Suppressor macrophage (primary cell): ENCODE measurements at regions not wholly inside any gene's neighbourhood (a gene's known extent, or its start where the extent isn't known, plus 50 kb on each side); places are given as distances from the start of the nearest gene placed in this dataset.
"Not testable (repeated sequence)": the region's sequence is repeated elsewhere in the genome, so short reads cannot be mapped to it uniquely, and the experiment has no call there.

Source experiments
- DNase-seq, 4 experiments: peaks; one replicate each; pipeline ENCODE4 v3.0.0-alpha.2; 2020 to 2022

DNA sequence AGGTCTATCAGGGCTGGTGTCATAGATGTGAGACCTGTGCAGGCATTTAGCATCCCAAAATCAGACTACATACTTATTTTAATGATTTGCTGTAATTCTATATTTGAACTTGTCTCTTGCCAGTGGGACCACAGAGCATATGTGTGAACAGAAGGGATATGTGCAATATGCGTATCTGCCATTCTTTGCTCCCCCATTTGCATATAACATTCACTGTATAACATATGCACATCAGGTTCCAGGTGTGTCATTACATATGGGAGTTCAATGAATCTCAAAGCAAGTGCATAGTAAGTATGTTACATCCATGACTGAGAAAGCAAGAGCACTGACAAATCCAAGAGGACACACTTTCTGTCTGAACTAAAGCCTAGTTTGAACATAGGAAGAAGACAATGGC lies 1115.1 kb upstream of the CNTN5 start:
- no peak for DNase-seq

DNA sequence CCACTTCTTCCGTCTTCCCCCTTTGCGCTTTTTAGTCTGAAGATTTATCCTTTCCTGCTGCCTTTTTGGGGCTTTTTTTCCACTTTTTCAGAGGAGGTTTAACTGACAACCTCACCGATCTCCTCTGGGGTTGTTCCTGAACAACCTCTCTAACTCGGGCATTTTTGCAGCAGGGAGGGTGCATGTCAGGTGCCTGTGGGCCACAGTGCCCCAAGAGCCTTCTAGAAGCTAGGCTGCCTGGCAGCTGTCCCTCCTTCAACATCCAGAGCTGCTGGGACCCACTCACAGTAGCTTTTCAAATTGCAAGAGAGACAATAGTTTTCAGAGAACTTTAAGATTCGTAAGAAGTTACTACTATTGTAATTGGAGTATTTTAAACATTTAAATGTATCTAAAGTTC lies 1112.4 kb upstream of the CNTN5 start:
- no peak for DNase-seq

- no peak for DNase-seq
Observed at GRCh38 chr11:97909614-97910399, 1110.9 kb upstream of the CNTN5 start.

- DNase-seq: no peak
Observed at GRCh38 chr11:97912629-97913028, 1108.1 kb upstream of the CNTN5 start.

GRCh38 chr11:97922933-97923332 lies 1097.8 kb upstream of the CNTN5 start:
- not testable (repeated sequence) for DNase-seq

GRCh38 chr11:97934572-97935208 lies 1086.1 kb upstream of the CNTN5 start:
- no peak for DNase-seq

- DNase-seq: no peak
Observed at GRCh38 chr11:97937501-97937900, 1083.2 kb upstream of the CNTN5 start.

DNA sequence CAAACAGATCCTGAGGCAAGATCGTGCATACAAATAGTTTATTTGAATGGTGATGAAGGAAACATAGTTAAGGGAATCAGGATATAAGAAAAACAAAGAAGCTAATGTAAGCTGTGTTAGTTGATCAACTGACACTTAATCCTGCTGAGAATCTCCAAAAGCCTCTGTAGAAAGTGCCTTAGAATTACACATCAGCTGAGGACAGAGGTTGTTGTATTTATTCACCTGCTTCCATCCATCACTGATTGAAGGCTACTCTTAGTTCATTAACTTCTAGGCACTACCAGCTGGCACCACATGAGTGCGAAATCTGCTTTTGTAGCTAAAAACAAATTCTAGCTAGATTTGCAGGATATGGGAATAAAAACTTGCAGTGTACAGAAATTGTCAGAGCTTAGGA lies 1082.0 kb upstream of the CNTN5 start:
- DNase-seq: no peak

- DNase-seq: no peak
Observed at GRCh38 chr11:97943493-97943892, 1077.3 kb upstream of the CNTN5 start.

DNA sequence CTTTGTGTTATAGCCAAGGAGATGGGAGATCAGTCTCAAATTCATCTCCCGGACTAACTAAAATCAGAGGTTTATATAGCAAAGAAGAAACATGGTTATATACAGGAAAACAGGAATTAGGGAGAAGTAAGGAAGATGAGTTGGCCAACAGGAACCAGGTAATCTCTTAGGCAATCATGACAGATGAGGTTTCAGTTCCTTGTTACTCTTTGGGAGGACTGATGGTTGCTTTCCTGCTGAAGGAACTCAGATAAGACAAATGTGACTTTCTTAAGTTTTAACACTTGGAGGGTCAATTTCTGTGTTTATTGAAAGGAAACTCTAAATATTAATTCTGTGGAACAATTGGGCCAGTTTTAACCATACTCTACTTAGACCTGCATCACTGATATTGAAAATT lies 1072.0 kb upstream of the CNTN5 start:
- DNase-seq: no peak

- DNase-seq: no peak
Observed at GRCh38 chr11:97955595-97955994, 1065.2 kb upstream of the CNTN5 start.

GRCh38 chr11:97956904-97957303 lies 1063.8 kb upstream of the CNTN5 start:
- no peak for DNase-seq

- DNase-seq: no peak
Observed at GRCh38 chr11:97961431-97961830, 1059.3 kb upstream of the CNTN5 start.

DNA sequence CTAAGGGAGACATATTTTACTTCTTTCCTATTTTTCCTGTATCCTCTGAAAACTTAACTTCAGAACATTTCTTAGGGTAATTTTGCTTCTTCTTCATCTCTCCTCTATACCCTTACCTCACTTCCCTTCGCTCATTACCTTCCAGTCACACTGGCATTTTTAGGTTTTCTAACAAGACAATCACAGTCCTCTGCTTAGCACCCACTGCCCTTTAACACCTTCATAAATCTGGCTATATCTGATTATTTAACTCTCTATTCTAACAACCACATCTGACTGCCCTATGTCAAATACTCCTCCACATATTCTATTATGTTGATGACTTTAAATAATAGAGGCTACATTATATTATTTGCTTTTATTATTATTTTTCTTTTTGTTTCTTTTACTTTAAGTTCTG lies 1058.0 kb upstream of the CNTN5 start:
- DNase-seq: no peak

- no peak for DNase-seq
Observed at GRCh38 chr11:97963528-97964331, 1057.0 kb upstream of the CNTN5 start.

- no peak for DNase-seq
Observed at GRCh38 chr11:97964332-97965004, 1056.3 kb upstream of the CNTN5 start.

- no peak for DNase-seq
Observed at GRCh38 chr11:97965849-97966646, 1054.7 kb upstream of the CNTN5 start.

GRCh38 chr11:97966901-97967300 lies 1053.8 kb upstream of the CNTN5 start:
- no peak for DNase-seq

DNA sequence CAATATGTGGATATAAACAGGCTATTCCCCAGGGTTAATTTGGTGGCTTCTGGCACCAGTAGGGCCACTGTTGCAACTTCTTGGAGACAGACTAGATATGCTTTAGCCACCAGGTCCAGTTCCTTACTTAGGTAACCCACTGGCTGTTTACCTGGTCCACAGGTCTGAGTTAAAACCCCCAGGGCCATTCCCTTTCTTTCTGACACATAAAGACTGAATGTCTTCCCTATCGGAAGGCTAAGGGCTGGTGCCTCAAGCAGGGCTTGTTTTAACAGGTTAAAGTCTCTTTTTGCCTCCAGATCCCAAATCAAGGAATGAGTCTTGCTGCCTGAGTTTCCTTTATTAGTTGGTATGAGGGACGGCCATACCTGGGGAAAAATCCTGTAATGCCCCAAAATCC lies 1052.7 kb upstream of the CNTN5 start:
- DNase-seq: no peak

DNA sequence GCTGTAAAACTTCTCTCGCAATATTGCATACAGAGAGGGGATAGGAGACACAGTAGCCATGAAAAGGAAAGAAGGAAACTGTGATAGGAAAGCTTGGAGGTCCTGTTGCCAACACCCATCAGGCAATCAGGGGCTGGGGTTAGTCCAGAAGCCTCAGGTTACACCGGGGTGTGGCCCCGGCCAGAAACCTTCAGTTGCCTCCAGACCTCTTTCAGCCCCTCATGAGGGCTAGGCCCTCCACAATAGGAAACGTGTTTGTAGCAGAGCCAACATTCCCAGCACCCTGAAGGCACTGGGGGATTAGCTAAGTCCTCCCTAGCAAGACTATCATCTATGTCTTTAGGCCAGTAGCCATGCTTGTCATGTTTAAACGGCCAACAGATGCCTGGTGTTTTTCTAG lies 1048.0 kb upstream of the CNTN5 start:
- no peak for DNase-seq

DNA sequence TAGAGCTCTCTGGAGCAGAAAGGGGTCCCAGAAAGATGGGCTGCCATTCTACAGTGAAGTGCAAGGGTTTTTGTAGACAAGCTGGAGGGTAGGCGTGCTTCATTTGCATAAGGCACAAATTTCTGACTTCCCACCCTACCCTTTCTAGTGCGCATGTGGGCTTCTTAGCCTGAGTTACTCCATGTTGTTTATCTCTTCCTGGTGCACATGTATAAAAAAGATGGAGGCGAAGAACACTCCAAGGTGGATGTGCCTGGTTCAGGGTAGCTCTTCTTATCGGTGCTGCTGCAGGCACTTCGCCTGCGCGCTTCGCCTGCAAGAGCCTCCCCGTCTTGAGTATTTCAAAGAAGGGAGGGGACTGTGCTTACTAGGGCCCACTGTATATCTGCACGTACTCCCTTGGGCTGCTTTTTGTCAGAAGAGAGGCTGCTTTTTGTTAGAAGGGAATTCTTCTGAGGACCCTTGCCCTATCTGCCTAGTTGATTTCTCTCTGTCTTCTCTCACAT lies 1047.3 kb upstream of the CNTN5 start:
- DNase-seq: no peak
